ENCODE measurements at regions not wholly inside any gene's neighbourhood (a gene's known extent, or its start where the extent isn't known, plus 50 kb on each side); places are given as distances from the start of the nearest gene placed in this dataset.

GRCh38 chr22:47781024-47781423 lies 1018.6 kb downstream of the TBC1D22A start:
- H3K4me1 ChIP-seq (ENCODE audit: insufficient read depth, low read length): no peaks in the 10 kb centered on the region
- no peak overlapping the region for H3K4me3 ChIP-seq (ENCODE audit: low read depth in 1 of 2, low read length in 2 of 2)
- H3K9ac ChIP-seq (ENCODE audit: low read length): no peak overlapping the region
- H3K36me3 ChIP-seq (ENCODE audit: insufficient read depth, low read length): no peaks in the 10 kb centered on the region
- H3K27me3 ChIP-seq (ENCODE audit: control insufficient read depth in 1 of 2, insufficient read depth in 2 of 2, low read length in 2 of 2): peaks cover 5 to 11% of the 10 kb centered on the region in 2 donors
- H3K27ac ChIP-seq (ENCODE audit: low read depth, low read length): no peak overlapping the region
- H3K9me3 ChIP-seq (ENCODE audit: low read length): no peaks in the 10 kb centered on the region

- Histone ChIP-seq H3K9ac (ENCODE audit: low read length) (no peak overlapping the region), H3K9me3 (ENCODE audit: low read length) (no peaks in the 10 kb centered on the region), H3K27me3 (ENCODE audit: control insufficient read depth in 1 of 2, insufficient read depth in 2 of 2, low read length in 2 of 2) (peaks cover 2 to 11% of the 10 kb centered on the region in 2 donors), H3K4me3 (ENCODE audit: low read depth in 1 of 2, low read length in 2 of 2) (no peak overlapping the region), H3K4me1 (ENCODE audit: insufficient read depth, low read length) (no peaks in the 10 kb centered on the region), H3K36me3 (ENCODE audit: insufficient read depth, low read length) (no peaks in the 10 kb centered on the region), H3K27ac (ENCODE audit: low read depth, low read length) (no peak overlapping the region)
Measured at GRCh38 chr22:47780281-47780875, 1017.9 kb downstream of the TBC1D22A start.

- H3K4me3 ChIP-seq (ENCODE audit: low read depth in 1 of 2, low read length in 2 of 2): no peak overlapping the region
- no peaks in the 10 kb centered on the region for H3K36me3 ChIP-seq (ENCODE audit: insufficient read depth, low read length)
- H3K9me3 ChIP-seq (ENCODE audit: low read length): no peaks in the 10 kb centered on the region
- H3K27me3 ChIP-seq (ENCODE audit: control insufficient read depth in 1 of 2, insufficient read depth in 2 of 2, low read length in 2 of 2): peaks cover 0 to 11% of the 10 kb centered on the region in 2 donors
- H3K9ac ChIP-seq (ENCODE audit: low read length): no peak overlapping the region
- no peak overlapping the region for H3K27ac ChIP-seq (ENCODE audit: low read depth, low read length)
- H3K4me1 ChIP-seq (ENCODE audit: insufficient read depth, low read length): no peaks in the 10 kb centered on the region
Measured at GRCh38 chr22:47779474-47779873, 1017.0 kb downstream of the TBC1D22A start.

- Histone ChIP-seq H3K9me3 (ENCODE audit: low read length) (no peaks in the 10 kb centered on the region), H3K27ac (ENCODE audit: low read depth, low read length) (no peak overlapping the region), H3K27me3 (ENCODE audit: control insufficient read depth in 1 of 2, insufficient read depth in 2 of 2, low read length in 2 of 2) (no peaks in the 10 kb centered on the region), H3K36me3 (ENCODE audit: insufficient read depth, low read length) (no peaks in the 10 kb centered on the region), H3K4me1 (ENCODE audit: insufficient read depth, low read length) (no peaks in the 10 kb centered on the region), H3K4me3 (ENCODE audit: low read depth in 1 of 2, low read length in 2 of 2) (no peak overlapping the region), H3K9ac (ENCODE audit: low read length) (no peak overlapping the region)
Measured at GRCh38 chr22:47778160-47778658, 1015.8 kb downstream of the TBC1D22A start.

GRCh38 chr22:47777426-47777825 lies 1015.0 kb downstream of the TBC1D22A start:
- no peaks in the 10 kb centered on the region for H3K9me3 ChIP-seq (ENCODE audit: low read length)
- H3K9ac ChIP-seq (ENCODE audit: low read length): no peak overlapping the region
- no peak overlapping the region for H3K4me3 ChIP-seq (ENCODE audit: low read depth in 1 of 2, low read length in 2 of 2)
- no peaks in the 10 kb centered on the region for H3K27me3 ChIP-seq (ENCODE audit: control insufficient read depth in 1 of 2, insufficient read depth in 2 of 2, low read length in 2 of 2)
- H3K27ac ChIP-seq (ENCODE audit: low read depth, low read length): no peak overlapping the region
- H3K4me1 ChIP-seq (ENCODE audit: insufficient read depth, low read length): no peaks in the 10 kb centered on the region
- no peaks in the 10 kb centered on the region for H3K36me3 ChIP-seq (ENCODE audit: insufficient read depth, low read length)

GRCh38 chr22:47776329-47776728 lies 1013.9 kb downstream of the TBC1D22A start:
- no peak overlapping the region for H3K9ac ChIP-seq (ENCODE audit: low read length)
- no peaks in the 10 kb centered on the region for H3K36me3 ChIP-seq (ENCODE audit: insufficient read depth, low read length)
- no peaks in the 10 kb centered on the region for H3K27me3 ChIP-seq (ENCODE audit: control insufficient read depth in 1 of 2, insufficient read depth in 2 of 2, low read length in 2 of 2)
- H3K9me3 ChIP-seq (ENCODE audit: low read length): no peaks in the 10 kb centered on the region
- no peak overlapping the region for H3K4me3 ChIP-seq (ENCODE audit: low read depth in 1 of 2, low read length in 2 of 2)
- no peaks in the 10 kb centered on the region for H3K4me1 ChIP-seq (ENCODE audit: insufficient read depth, low read length)
- no peak overlapping the region for H3K27ac ChIP-seq (ENCODE audit: low read depth, low read length)

- Histone ChIP-seq H3K4me3 (ENCODE audit: low read depth in 1 of 2, low read length in 2 of 2) (no peak overlapping the region), H3K27ac (ENCODE audit: low read depth, low read length) (no peak overlapping the region), H3K36me3 (ENCODE audit: insufficient read depth, low read length) (no peaks in the 10 kb centered on the region), H3K9ac (ENCODE audit: low read length) (no peak overlapping the region), H3K9me3 (ENCODE audit: low read length) (no peaks in the 10 kb centered on the region), H3K27me3 (ENCODE audit: control insufficient read depth in 1 of 2, insufficient read depth in 2 of 2, low read length in 2 of 2) (no peaks in the 10 kb centered on the region), H3K4me1 (ENCODE audit: insufficient read depth, low read length) (no peaks in the 10 kb centered on the region)
Measured at GRCh38 chr22:47775686-47776085, 1013.2 kb downstream of the TBC1D22A start.

GRCh38 chr22:47775191-47775590 lies 1012.7 kb downstream of the TBC1D22A start:
- no peak overlapping the region for H3K4me3 ChIP-seq (ENCODE audit: low read depth in 1 of 2, low read length in 2 of 2)
- H3K9me3 ChIP-seq (ENCODE audit: low read length): no peaks in the 10 kb centered on the region
- H3K4me1 ChIP-seq (ENCODE audit: insufficient read depth, low read length): no peaks in the 10 kb centered on the region
- no peaks in the 10 kb centered on the region for H3K27me3 ChIP-seq (ENCODE audit: control insufficient read depth in 1 of 2, insufficient read depth in 2 of 2, low read length in 2 of 2)
- no peak overlapping the region for H3K27ac ChIP-seq (ENCODE audit: low read depth, low read length)
- no peaks in the 10 kb centered on the region for H3K36me3 ChIP-seq (ENCODE audit: insufficient read depth, low read length)
- H3K9ac ChIP-seq (ENCODE audit: low read length): no peak overlapping the region

- Histone ChIP-seq H3K27ac (ENCODE audit: low read depth, low read length) (no peak overlapping the region), H3K27me3 (ENCODE audit: control insufficient read depth in 1 of 2, insufficient read depth in 2 of 2, low read length in 2 of 2) (no peaks in the 10 kb centered on the region), H3K4me1 (ENCODE audit: insufficient read depth, low read length) (no peaks in the 10 kb centered on the region), H3K4me3 (ENCODE audit: low read depth in 1 of 2, low read length in 2 of 2) (no peak overlapping the region), H3K9me3 (ENCODE audit: low read length) (no peaks in the 10 kb centered on the region), H3K36me3 (ENCODE audit: insufficient read depth, low read length) (no peaks in the 10 kb centered on the region), H3K9ac (ENCODE audit: low read length) (no peak overlapping the region)
Measured at GRCh38 chr22:47773635-47774034, 1011.2 kb downstream of the TBC1D22A start.

GRCh38 chr22:47772864-47773263 lies 1010.4 kb downstream of the TBC1D22A start:
- Histone ChIP-seq H3K27me3 (ENCODE audit: control insufficient read depth in 1 of 2, insufficient read depth in 2 of 2, low read length in 2 of 2) (no peaks in the 10 kb centered on the region), H3K9ac (ENCODE audit: low read length) (no peak overlapping the region), H3K27ac (ENCODE audit: low read depth, low read length) (no peak overlapping the region), H3K4me1 (ENCODE audit: insufficient read depth, low read length) (no peaks in the 10 kb centered on the region), H3K4me3 (ENCODE audit: low read depth in 1 of 2, low read length in 2 of 2) (no peak overlapping the region), H3K9me3 (ENCODE audit: low read length) (no peaks in the 10 kb centered on the region), H3K36me3 (ENCODE audit: insufficient read depth, low read length) (no peaks in the 10 kb centered on the region)

GRCh38 chr22:47769652-47770051 lies 1007.2 kb downstream of the TBC1D22A start:
- no peaks in the 10 kb centered on the region for H3K36me3 ChIP-seq (ENCODE audit: insufficient read depth, low read length)
- no peak overlapping the region for H3K4me3 ChIP-seq (ENCODE audit: low read depth in 1 of 2, low read length in 2 of 2)
- H3K27ac ChIP-seq (ENCODE audit: low read depth, low read length): no peak overlapping the region

GRCh38 chr22:47768027-47768426 lies 1005.6 kb downstream of the TBC1D22A start:
- no peak overlapping the region for H3K27ac ChIP-seq (ENCODE audit: low read depth, low read length)
- no peaks in the 10 kb centered on the region for H3K27me3 ChIP-seq (ENCODE audit: control insufficient read depth in 1 of 2, insufficient read depth in 2 of 2, low read length in 2 of 2)
- H3K36me3 ChIP-seq (ENCODE audit: insufficient read depth, low read length): no peaks in the 10 kb centered on the region
- no peaks in the 10 kb centered on the region for H3K4me1 ChIP-seq (ENCODE audit: insufficient read depth, low read length)
- H3K9ac ChIP-seq (ENCODE audit: low read length): no peak overlapping the region
- no peak overlapping the region for H3K4me3 ChIP-seq (ENCODE audit: low read depth in 1 of 2, low read length in 2 of 2)
- H3K9me3 ChIP-seq (ENCODE audit: low read length): no peaks in the 10 kb centered on the region

More at GRCh38 chr22:47769652-47770051, 1007.2 kb downstream of the TBC1D22A start:
- Histone ChIP-seq H3K4me1 (ENCODE audit: insufficient read depth, low read length) (no peaks in the 10 kb centered on the region), H3K9ac (ENCODE audit: low read length) (no peak overlapping the region), H3K27me3 (ENCODE audit: control insufficient read depth in 1 of 2, insufficient read depth in 2 of 2, low read length in 2 of 2) (no peaks in the 10 kb centered on the region), H3K9me3 (ENCODE audit: low read length) (no peaks in the 10 kb centered on the region)
